Uterus (tissue), 2 donors: ENCODE measurements at regions not wholly inside any gene's neighbourhood (a gene's known extent, or its start where the extent isn't known, plus 50 kb on each side); places are given as distances from the start of the nearest gene placed in this dataset.

Source experiments
- CTCF ChIP-seq, 4 experiments: fragments of 200-600 bp in 2 of 4; fragments of 450-650 bp in 2 of 4; sonication (generic) in 2 of 4; IDR thresholded peaks; one replicate each; pipeline ENCODE4 v1.5.1; 2016 to 2019; ENCODE audit warnings: antibody characterized with exemption in 4 of 4, mild to moderate bottlenecking in 2 of 4, moderate library complexity in 1 of 4
- POLR2A ChIP-seq, 2 donors: fragments of 450-650 bp; IDR thresholded peaks; one replicate each; pipeline ENCODE4 v1.6.1; 2016; ENCODE audit warnings: antibody characterized with exemption in 2 of 2, mild to moderate bottlenecking in 1 of 2, moderate library complexity in 1 of 2

GRCh38 chr1:55376897-55377296 lies 161.7 kb upstream of the USP24 start:
- TF ChIP-seq CTCF (IDR thresholded peaks at IDR 0.05) (no peak), POLR2A (IDR thresholded peaks at IDR 0.05) (no peak)
